HepG2 (cell line): ENCODE measurements at regions not wholly inside any gene's neighbourhood (a gene's known extent, or its start where the extent isn't known, plus 50 kb on each side); places are given as distances from the start of the nearest gene placed in this dataset.

Experiments
- ATAC-seq: fragments of 200-7000 bp; cut with Tn5 transposase; 3 replicates; pipeline ENCODE4 v1.9.1; 2020; ENCODE audit warnings: mild to moderate bottlenecking, moderate library complexity
- BruUV-seq: library from RNA; stranded (reverse); fragments of 400-500 nt; replicated peaks from 2 replicates; lab custom pipeline; 2021; lab: Mats Ljungman, UMichigan
- CTCF ChIA-PET: fragments of 300-600 bp; formaldehyde crosslinking; extraction: SDS; loops from one replicate; lab custom pipeline; 2021; ENCODE audit warnings: low total read pairs, inconsistent platforms, low intra/inter-chr PET ratio; lab: Yijun Ruan, JAX
- POLR2A ChIA-PET: fragments of 350-600 bp; sonication (Branson Sonifier 250); formaldehyde crosslinking; loops from one replicate; lab custom pipeline; 2020; ENCODE audit warnings: antibody characterized with exemption, inconsistent platforms; lab: Yijun Ruan, JAX
- DNase-seq: peaks from one replicate; pipeline ENCODE4 v3.0.0-alpha.2; 2015; ENCODE audit warnings: low spot score
- FAIRE-seq: peaks from 3 replicates; lab custom pipeline; 2011; peaks lifted over from hg19 to GRCh38; lab: Jason Lieb, UNC
- H2AFZ ChIP-seq: one replicate; pipeline ENCODE4 v1.6.1; 2011; ENCODE audit warnings: low read length, inconsistent platforms
- H3K27ac ChIP-seq: fragments of 300-600 bp; 3 replicates; pipeline ENCODE4 v1.8.0; 2011; ENCODE audit warnings: mixed run types, mild to moderate bottlenecking, mixed read lengths, low read length, inconsistent platforms; ENCODE audit not compliant: insufficient read depth; ENCODE audit errors: extremely low read length
- H3K27me3 ChIP-seq, 2 experiments: fragments of 200-600 bp in 1 of 2; 2 replicates in 1 of 2; 3 replicates in 1 of 2; pipeline versions ENCODE4 v1.6.0 to v1.8.0; 2011; ENCODE audit warnings: low read length in 2 of 2, mild to moderate bottlenecking in 2 of 2, moderate library complexity in 2 of 2, inconsistent platforms in 1 of 2; ENCODE audit not compliant: insufficient read depth in 2 of 2, control insufficient read depth in 1 of 2
- H3K36me3 ChIP-seq, 2 experiments: fragments of 200-600 bp in 1 of 2; replicated peaks in 1 of 2; 2 replicates in 1 of 2; 3 replicates in 1 of 2; pipeline versions ENCODE4 v1.5.1 to v1.8.0; 2011; ENCODE audit warnings: low read length in 2 of 2, inconsistent platforms in 1 of 2; ENCODE audit not compliant: insufficient read depth in 2 of 2, control insufficient read depth in 1 of 2
- H3K4me1 ChIP-seq: 2 replicates; pipeline ENCODE4 v1.5.1; 2012; ENCODE audit warnings: low read length, inconsistent platforms; ENCODE audit not compliant: insufficient read depth
- H3K4me2 ChIP-seq: 2 replicates; pipeline ENCODE4 v1.6.0; 2011; ENCODE audit warnings: low read depth, low read length, inconsistent platforms
- H3K4me3 ChIP-seq, 3 experiments: fragments of 200-600 bp in 1 of 3; sonication (generic), shearing (Covaris generic) in 1 of 3; replicated peaks in 1 of 3; 2 replicates each; pipeline ENCODE4 v1.5.1; 2011 to 2016; ENCODE audit warnings: low read length in 3 of 3, inconsistent platforms in 2 of 3, low read depth in 2 of 3, mild to moderate bottlenecking in 2 of 3, control low read depth in 1 of 3, mixed read lengths in 1 of 3; ENCODE audit not compliant: insufficient read depth in 1 of 3
- H3K79me2 ChIP-seq: one replicate; pipeline ENCODE4 v1.6.1; 2011; ENCODE audit warnings: low read length, inconsistent platforms; ENCODE audit not compliant: insufficient read depth
- H3K9ac ChIP-seq: 2 replicates; pipeline ENCODE4 v1.6.0; 2011; ENCODE audit warnings: mild to moderate bottlenecking, low read depth, low read length, inconsistent platforms; ENCODE audit not compliant: insufficient read depth
- H3K9me3 ChIP-seq: 2 replicates; pipeline ENCODE4 v1.5.1; 2012; ENCODE audit warnings: mild to moderate bottlenecking, low read length
- H4K20me1 ChIP-seq: 2 replicates; pipeline ENCODE4 v1.6.0; 2011; ENCODE audit warnings: inconsistent platforms, mild to moderate bottlenecking, low read length, moderate library complexity; ENCODE audit not compliant: insufficient read depth
- ZFP36 ChIP-seq: fragments of 150-350 bp; IDR thresholded peaks from 2 replicates; pipeline ENCODE4 v1.6.1; 2018; ENCODE audit warnings: borderline replicate concordance, low read length, low read depth; ENCODE audit not compliant: partially characterized antibody
- WGBS: methylation state at CpG from one replicate; pipeline ENCODE4 v1.1.6; 2017; ENCODE audit warnings: low lambda C conversion rate; 5-methylcytosine and 5-hydroxymethylcytosine counted together
- in situ Hi-C: cut with HindIII; loops from 2 replicates; pipeline ENCODE4 v1.10.0; 2017; ENCODE audit warnings: low pct_unique_long_range_greater_than_20kb; ENCODE audit not compliant: extremely low pct_ligation_motif_present
- intact Hi-C: fragments of 100-400 bp; cut with micrococcal nuclease; formaldehyde crosslinking; loops from one replicate; pipeline ENCODE4 v1.10.0; 2022; ENCODE audit not compliant: unreplicated experiment
- TF ChIP-seq, protein P1 (sequence below), 2 experiments: sonication (generic) in 1 of 2; formaldehyde crosslinking in 1 of 2; IDR thresholded peaks; 2 replicates each; pipeline versions ENCODE4 v1.6.1 to v1.9.0; 2014 to 2022; ENCODE audit warnings: antibody characterized with exemption in 1 of 2, borderline replicate concordance in 1 of 2, inconsistent platforms in 1 of 2, low read depth in 1 of 2, missing genetic modification reagents in 1 of 2
- TF ChIP-seq, protein P2 (sequence below): sonication (generic); formaldehyde crosslinking; IDR thresholded peaks from 2 replicates; pipeline ENCODE4 v1.4.0; 2020; ENCODE audit warnings: missing genetic modification reagents

DNA sequence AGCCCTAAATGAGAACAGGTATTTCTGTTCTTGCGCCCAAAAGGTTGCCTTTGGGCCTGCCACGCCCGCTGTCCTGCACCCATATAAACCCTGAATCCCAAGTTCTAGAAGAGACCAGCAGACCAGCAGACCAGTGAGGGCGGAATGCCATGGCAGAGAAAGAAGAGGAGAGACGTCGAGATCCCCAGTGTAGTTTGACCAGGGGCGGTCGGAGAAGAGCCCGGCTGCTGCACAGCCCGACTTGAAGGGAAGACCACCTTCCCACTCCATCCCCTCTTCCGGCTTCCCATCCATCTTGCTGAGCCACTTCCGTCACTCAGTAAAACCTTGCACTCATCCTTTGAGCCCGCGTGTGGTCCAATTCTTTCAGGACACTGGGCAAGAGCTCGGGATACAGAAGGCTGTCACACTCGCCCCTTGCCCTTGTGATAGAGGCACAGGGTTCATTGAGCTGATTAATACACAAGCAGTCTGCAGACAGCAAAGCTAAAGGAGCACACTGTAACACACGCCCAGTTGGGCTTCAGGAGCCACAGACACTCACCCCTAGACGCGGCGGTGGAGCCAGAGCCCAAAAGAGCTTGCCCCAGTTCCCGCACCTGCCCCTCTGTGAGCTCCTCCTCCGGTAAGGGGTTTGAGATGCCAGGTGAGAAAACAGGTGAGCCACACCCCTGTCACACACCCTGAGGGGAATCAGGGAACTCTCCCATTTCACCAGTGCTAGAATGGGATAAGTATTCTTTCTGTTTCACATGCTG, 230.8 kb downstream of the PCDH10 start (continued):
- TF ChIP-seq, protein P1, sequence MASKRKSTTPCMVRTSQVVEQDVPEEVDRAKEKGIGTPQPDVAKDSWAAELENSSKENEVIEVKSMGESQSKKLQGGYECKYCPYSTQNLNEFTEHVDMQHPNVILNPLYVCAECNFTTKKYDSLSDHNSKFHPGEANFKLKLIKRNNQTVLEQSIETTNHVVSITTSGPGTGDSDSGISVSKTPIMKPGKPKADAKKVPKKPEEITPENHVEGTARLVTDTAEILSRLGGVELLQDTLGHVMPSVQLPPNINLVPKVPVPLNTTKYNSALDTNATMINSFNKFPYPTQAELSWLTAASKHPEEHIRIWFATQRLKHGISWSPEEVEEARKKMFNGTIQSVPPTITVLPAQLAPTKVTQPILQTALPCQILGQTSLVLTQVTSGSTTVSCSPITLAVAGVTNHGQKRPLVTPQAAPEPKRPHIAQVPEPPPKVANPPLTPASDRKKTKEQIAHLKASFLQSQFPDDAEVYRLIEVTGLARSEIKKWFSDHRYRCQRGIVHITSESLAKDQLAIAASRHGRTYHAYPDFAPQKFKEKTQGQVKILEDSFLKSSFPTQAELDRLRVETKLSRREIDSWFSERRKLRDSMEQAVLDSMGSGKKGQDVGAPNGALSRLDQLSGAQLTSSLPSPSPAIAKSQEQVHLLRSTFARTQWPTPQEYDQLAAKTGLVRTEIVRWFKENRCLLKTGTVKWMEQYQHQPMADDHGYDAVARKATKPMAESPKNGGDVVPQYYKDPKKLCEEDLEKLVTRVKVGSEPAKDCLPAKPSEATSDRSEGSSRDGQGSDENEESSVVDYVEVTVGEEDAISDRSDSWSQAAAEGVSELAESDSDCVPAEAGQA (IDR thresholded peaks at IDR 0.05; ENCODE audit: low read depth): no peak
- TF ChIP-seq, protein P1 (CRISPR knock-in tag; IDR thresholded peaks at IDR 0.05; ENCODE audit: borderline replicate concordance): no peak

DNA sequence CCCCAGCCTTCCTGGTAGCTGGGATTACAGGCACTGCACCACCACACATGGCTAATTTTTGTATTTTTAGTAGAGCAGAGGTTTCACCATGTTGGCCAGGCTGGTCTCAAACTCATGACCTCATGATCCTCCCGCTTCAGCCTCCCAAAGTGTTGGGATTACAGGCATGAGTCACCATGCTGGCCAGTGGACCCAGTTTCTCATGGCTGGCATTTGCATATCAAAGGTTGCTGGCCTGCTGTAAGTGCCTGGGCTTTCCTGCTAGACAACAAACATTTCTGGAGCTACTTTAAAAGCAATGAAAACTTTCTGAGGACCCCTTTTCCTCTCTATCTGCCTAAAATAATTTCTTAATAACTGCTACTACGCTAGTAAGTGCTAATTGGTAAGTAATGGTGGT, 228.2 kb downstream of the PCDH10 start:
- H3K4me3 ChIP-seq: no peak overlapping the region
- CTCF ChIA-PET: no interaction called here
- in situ Hi-C loops (no loop called here), intact Hi-C loops (no loop called here)
- TF ChIP-seq, protein P2, sequence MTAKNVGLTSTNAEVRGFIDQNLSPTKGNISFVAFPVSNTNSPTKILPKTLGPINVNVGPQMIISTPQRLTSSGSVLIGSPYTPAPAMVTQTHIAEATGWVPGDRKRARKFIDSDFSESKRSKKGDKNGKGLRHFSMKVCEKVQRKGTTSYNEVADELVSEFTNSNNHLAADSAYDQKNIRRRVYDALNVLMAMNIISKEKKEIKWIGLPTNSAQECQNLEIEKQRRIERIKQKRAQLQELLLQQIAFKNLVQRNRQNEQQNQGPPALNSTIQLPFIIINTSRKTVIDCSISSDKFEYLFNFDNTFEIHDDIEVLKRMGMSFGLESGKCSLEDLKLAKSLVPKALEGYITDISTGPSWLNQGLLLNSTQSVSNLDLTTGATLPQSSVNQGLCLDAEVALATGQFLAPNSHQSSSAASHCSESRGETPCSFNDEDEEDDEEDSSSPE (CRISPR knock-in tag): no peak
- TF ChIP-seq ZFP36: no peak
- no peak for ATAC-seq
- 0% methylated on average over 1 of the region's 2 CpGs for WGBS
- H3K27ac ChIP-seq: no peak overlapping the region
- no peak for DNase-seq
- no peaks in the 10 kb centered on the region for H3K27me3 ChIP-seq
- no peak for FAIRE-seq
- H3K36me3 ChIP-seq: no peaks in the 10 kb centered on the region
- H4K20me1 ChIP-seq: no peaks in the 10 kb centered on the region
- H3K79me2 ChIP-seq: no peaks in the 10 kb centered on the region
- POLR2A ChIA-PET: no interaction called here
- BruUV-seq: no TSS peak
- no peaks in the 10 kb centered on the region for H3K4me1 ChIP-seq
- no peak overlapping the region for H3K4me2 ChIP-seq
- H3K9me3 ChIP-seq: no peaks in the 10 kb centered on the region
- no peak overlapping the region for H2AFZ ChIP-seq
- no peak overlapping the region for H3K9ac ChIP-seq
